Right lobe of liver (tissue), 6 donors: ENCODE measurements at regions not wholly inside any gene's neighbourhood (a gene's known extent, or its start where the extent isn't known, plus 50 kb on each side); places are given as distances from the start of the nearest gene placed in this dataset.
A peak's percentile ranks its signal among the peaks of the same experiment; 100 is the strongest.

Source experiments
- ATAC-seq, 4 donors: fragments of 200-7000 bp; cut with Tn5 transposase; one replicate each; pipeline ENCODE4 v1.9.1; 2020; ENCODE audit warnings: mild to moderate bottlenecking in 4 of 4, moderate library complexity in 4 of 4
- DNase-seq, 3 donors: peaks; one replicate each; pipeline ENCODE4 v3.0.0-alpha.2; 2020
- H3K27ac ChIP-seq, 3 donors: fragments of 200-600 bp; one replicate each; pipeline ENCODE4 v1.8.0; 2022
- H3K27me3 ChIP-seq, 2 donors: fragments of 200-600 bp; one replicate each; pipeline ENCODE4 v1.8.0; 2022
- H3K36me3 ChIP-seq, 4 donors: fragments of 200-600 bp; sonication (generic) in 1 of 4; one replicate each; pipeline versions ENCODE4 v1.5.1 to v1.8.0; 2017 to 2022; ENCODE audit warnings: control low read depth in 1 of 4
- H3K4me1 ChIP-seq, 4 donors: fragments of 200-600 bp; sonication (generic) in 1 of 4; one replicate each; pipeline versions ENCODE4 v1.5.1 to v1.8.0; 2017 to 2022; ENCODE audit warnings: control low read depth in 1 of 4
- H3K4me3 ChIP-seq, 3 donors: fragments of 200-600 bp; one replicate each; pipeline ENCODE4 v1.8.0; 2022
- H3K9me3 ChIP-seq, 4 donors: fragments of 200-600 bp; sonication (generic) in 1 of 4; one replicate each; pipeline versions ENCODE4 v1.5.1 to v1.8.0; 2017 to 2022; ENCODE audit warnings: control low read depth in 1 of 4
- CTCF ChIP-seq, 4 donors: fragments of 200-600 bp in 3 of 4; fragments of 450-650 bp in 1 of 4; IDR thresholded peaks; one replicate each; pipeline versions ENCODE4 v1.5.1 to v1.8.0; 2016 to 2022; ENCODE audit warnings: antibody characterized with exemption in 4 of 4, mild to moderate bottlenecking in 2 of 4
- POLR2A ChIP-seq: fragments of 450-650 bp; IDR thresholded peaks from one replicate; pipeline ENCODE4 v1.6.1; 2017; ENCODE audit warnings: antibody characterized with exemption, mild to moderate bottlenecking
- WGBS: methylation state at CpG from one replicate; pipeline ENCODE4 v1.1.6; 2018; ENCODE audit warnings: low coverage, low lambda C conversion rate; ENCODE audit not compliant: insufficient coverage; ENCODE audit errors: missing lambda C conversion rate; 5-methylcytosine and 5-hydroxymethylcytosine counted together
- intact Hi-C, 2 donors: fragments of 100-400 bp; cut with DNase I; formaldehyde crosslinking; loops; one replicate each; pipeline versions ENCODE4 v1.11.2 to v1.14.1; 2022
- donor health status: DM: no; HTN: yes; CAD: no.
- donor health status: DM: no; HTN: no; CAD: no.
- donor health status: DM: no; HTN: no; CAD: no.
- donor health status: DM: no; HTN: yes; CAD: no.
- donor health status: DM: no; HTN: yes; CAD: no.

- Histone ChIP-seq H3K27me3 (no peaks in the 10 kb centered on the region), H3K4me1 (no peaks in the 10 kb centered on the region), H3K4me3 (no peak overlapping the region), H3K9me3 (no peaks in the 10 kb centered on the region), H3K36me3 (no peaks in the 10 kb centered on the region), H3K27ac (no peak overlapping the region)
- WGBS, result no CpG with 5 or more reads among the region's 7 CpGs
- no peak for DNase-seq
- ATAC-seq, result peak in 1 of 4 donors; percentile 27
- TF ChIP-seq POLR2A, result no peak
- TF ChIP-seq CTCF (IDR thresholded peaks at IDR 0.05), result no peak
- intact Hi-C loops, result no loop called here
Measured at GRCh38 chr4:183383606-183384005, 60.8 kb upstream of the CDKN2AIP start.

- Histone ChIP-seq H3K36me3 (no peaks in the 10 kb centered on the region), H3K27me3 (no peaks in the 10 kb centered on the region), H3K9me3 (no peaks in the 10 kb centered on the region), H3K4me1 (no peaks in the 10 kb centered on the region), H3K27ac (no peak overlapping the region), H3K4me3 (no peak overlapping the region)
- intact Hi-C loops, result no loop called here
- TF ChIP-seq POLR2A (no peak), CTCF (IDR thresholded peaks at IDR 0.05) (no peak)
- no peak for DNase-seq
- no peak for ATAC-seq
- WGBS, result 50% methylated on average over 1 of the region's 1 CpG
Measured at GRCh38 chr4:183384516-183384915, 59.9 kb upstream of the CDKN2AIP start.

GRCh38 chr4:183384983-183385382, 59.5 kb upstream of the CDKN2AIP start:
- DNase-seq (no peak), ATAC-seq (no peak)
- H3K27me3 ChIP-seq, result no peaks in the 10 kb centered on the region
- H3K27ac ChIP-seq, result no peak overlapping the region
- intact Hi-C loops, result no loop called here
- no peaks in the 10 kb centered on the region for H3K4me1 ChIP-seq
- no peaks in the 10 kb centered on the region for H3K9me3 ChIP-seq
- no peaks in the 10 kb centered on the region for H3K36me3 ChIP-seq
- 90% methylated on average over 2 of the region's 7 CpGs for WGBS
- no peak overlapping the region for H3K4me3 ChIP-seq
- no peak for TF ChIP-seq CTCF (IDR thresholded peaks at IDR 0.05)
- TF ChIP-seq POLR2A, result no peak

GRCh38 chr4:183388021-183388420, 56.4 kb upstream of the CDKN2AIP start:
- WGBS, result 81% methylated on average over 6 of the region's 7 CpGs
- Histone ChIP-seq H3K27ac (no peak overlapping the region), H3K36me3 (no peaks in the 10 kb centered on the region), H3K4me1 (no peaks in the 10 kb centered on the region), H3K9me3 (no peaks in the 10 kb centered on the region), H3K4me3 (no peak overlapping the region), H3K27me3 (no peaks in the 10 kb centered on the region)
- intact Hi-C loops, result no loop called here
- ATAC-seq, result no peak
- no peak for DNase-seq
- TF ChIP-seq POLR2A, result no peak
- no peak for TF ChIP-seq CTCF (IDR thresholded peaks at IDR 0.05)

GRCh38 chr4:183388777-183389176, 55.7 kb upstream of the CDKN2AIP start:
- no peaks in the 10 kb centered on the region for H3K36me3 ChIP-seq
- ATAC-seq (no peak), DNase-seq (no peak)
- H3K9me3 ChIP-seq, result no peaks in the 10 kb centered on the region
- H3K27ac ChIP-seq, result no peak overlapping the region
- H3K27me3 ChIP-seq, result no peaks in the 10 kb centered on the region
- TF ChIP-seq POLR2A (no peak), CTCF (IDR thresholded peaks at IDR 0.05) (no peak)
- intact Hi-C loops, result no loop called here
- H3K4me3 ChIP-seq, result no peak overlapping the region
- no peaks in the 10 kb centered on the region for H3K4me1 ChIP-seq
- 83% methylated on average over 5 of the region's 6 CpGs for WGBS
